ENCODE measurements at regions not wholly inside any gene's neighbourhood (a gene's known extent, or its start where the extent isn't known, plus 50 kb on each side); places are given as distances from the start of the nearest gene placed in this dataset.

DNA sequence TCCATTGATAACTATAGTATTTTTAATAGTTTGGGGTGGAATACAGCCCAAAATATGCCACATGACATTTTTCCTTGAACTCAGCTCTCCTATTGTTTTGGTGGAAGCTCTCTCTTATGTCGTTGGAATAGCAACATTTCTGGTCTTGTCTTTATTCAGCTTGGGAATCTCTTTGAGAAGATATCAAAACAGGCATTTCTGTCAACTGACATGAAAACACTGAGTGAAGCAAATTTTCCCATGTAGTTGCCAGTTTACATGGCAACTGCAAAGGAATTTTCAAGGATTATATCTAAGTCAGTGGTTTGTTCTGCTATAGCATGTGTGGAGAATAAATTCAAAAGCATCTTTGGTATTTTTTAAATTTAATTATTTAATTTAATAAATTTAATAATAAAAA lies 863.5 kb upstream of the CDH8 start:
- no peak overlapping the region for H3K4me3 ChIP-seq (ENCODE audit: low read depth, low read length)
- no peak for DNase-seq (ENCODE audit: low read depth)
- TF ChIP-seq, protein P1, sequence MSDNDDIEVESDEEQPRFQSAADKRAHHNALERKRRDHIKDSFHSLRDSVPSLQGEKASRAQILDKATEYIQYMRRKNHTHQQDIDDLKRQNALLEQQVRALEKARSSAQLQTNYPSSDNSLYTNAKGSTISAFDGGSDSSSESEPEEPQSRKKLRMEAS (IDR thresholded peaks at IDR 0.05; ENCODE audit: low read depth, low read length), result no peak
- TF ChIP-seq POLR2A (IDR thresholded peaks at IDR 0.05; ENCODE audit: extremely low read depth, insufficient read length), result no peak
- TF ChIP-seq MYC (IDR thresholded peaks at IDR 0.05; ENCODE audit: low read depth, low read length), result no peak
- TF ChIP-seq, protein P2, sequence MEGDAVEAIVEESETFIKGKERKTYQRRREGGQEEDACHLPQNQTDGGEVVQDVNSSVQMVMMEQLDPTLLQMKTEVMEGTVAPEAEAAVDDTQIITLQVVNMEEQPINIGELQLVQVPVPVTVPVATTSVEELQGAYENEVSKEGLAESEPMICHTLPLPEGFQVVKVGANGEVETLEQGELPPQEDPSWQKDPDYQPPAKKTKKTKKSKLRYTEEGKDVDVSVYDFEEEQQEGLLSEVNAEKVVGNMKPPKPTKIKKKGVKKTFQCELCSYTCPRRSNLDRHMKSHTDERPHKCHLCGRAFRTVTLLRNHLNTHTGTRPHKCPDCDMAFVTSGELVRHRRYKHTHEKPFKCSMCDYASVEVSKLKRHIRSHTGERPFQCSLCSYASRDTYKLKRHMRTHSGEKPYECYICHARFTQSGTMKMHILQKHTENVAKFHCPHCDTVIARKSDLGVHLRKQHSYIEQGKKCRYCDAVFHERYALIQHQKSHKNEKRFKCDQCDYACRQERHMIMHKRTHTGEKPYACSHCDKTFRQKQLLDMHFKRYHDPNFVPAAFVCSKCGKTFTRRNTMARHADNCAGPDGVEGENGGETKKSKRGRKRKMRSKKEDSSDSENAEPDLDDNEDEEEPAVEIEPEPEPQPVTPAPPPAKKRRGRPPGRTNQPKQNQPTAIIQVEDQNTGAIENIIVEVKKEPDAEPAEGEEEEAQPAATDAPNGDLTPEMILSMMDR (IDR thresholded peaks at IDR 0.05; ENCODE audit: low read depth, low read length), result no peak

DNA sequence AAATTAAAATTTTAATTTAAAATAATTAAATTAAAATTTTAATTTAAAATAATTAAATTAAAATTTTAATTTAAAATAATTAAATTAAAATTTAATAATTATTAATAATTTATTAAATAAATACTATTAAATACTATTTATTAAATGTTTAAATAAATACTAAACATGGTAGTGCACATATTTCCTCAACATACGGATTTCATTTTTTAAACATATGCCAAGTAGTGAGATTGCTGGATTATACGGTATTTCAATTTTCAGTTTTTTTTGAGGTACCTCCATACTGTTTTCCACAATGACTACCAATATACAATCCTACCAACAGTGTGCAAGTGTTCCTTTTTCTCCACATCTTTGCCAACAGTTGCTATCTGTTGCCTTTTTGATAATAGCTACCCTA lies 852.9 kb upstream of the CDH8 start:
- TF ChIP-seq, protein P2 (IDR thresholded peaks at IDR 0.05; ENCODE audit: low read depth, low read length), result no peak
- TF ChIP-seq, protein P1 (IDR thresholded peaks at IDR 0.05; ENCODE audit: low read depth, low read length), result no peak
- TF ChIP-seq POLR2A (IDR thresholded peaks at IDR 0.05; ENCODE audit: extremely low read depth, insufficient read length) (no peak), MYC (IDR thresholded peaks at IDR 0.05; ENCODE audit: low read depth, low read length) (no peak)
- DNase-seq (ENCODE audit: low read depth), result no peak
- H3K4me3 ChIP-seq (ENCODE audit: low read depth, low read length), result no peak overlapping the region

DNA sequence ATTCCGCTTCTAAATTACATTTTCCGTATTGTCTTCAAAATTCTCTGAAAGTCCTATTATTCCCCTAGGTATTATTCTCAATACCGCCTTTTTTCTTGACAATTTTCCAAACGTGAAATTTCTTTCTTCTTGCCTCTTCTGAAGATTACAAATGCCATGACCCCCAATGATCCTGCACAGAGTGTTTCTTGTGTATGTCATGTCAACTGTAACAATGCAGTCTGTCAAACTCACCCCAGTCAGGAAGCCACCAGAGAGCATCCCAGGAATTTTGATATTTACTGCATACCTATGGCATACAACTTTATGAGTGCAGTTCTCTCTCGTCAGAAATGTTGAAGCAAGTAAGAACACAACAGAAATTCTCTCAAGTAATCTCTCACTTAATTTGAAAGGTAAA lies 847.3 kb upstream of the CDH8 start:
- no peak overlapping the region for H3K4me3 ChIP-seq (ENCODE audit: low read depth, low read length)

DNA sequence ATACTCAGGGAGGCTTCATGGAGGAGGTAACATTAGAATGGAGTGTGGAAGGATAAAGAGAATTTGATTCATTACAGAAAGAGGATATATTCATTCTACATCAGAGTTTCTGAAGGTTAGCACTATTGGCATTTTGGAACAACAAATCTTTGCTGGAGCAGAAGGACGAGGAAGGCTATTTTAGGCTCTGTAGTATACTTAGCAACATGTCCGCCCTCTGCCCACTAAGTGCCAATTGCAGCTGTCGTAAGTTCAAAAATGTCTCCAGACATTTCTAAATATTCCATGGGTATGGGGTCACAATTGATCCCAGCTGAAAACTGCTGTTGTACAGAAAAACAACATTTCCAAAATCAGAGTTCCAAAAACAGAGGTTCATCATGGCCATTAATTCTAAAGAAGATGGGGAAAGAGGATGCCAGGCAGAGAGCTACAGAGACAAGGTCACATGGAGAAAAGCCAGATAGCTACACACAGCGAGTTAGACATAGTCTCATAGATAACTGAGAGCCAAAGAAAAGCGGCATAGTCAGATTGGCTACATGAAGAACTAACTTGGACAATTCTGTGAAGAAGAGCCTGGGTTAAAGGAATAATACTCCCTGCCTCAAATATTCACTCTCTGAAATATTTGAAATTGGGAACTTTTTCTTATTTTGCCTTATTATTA lies 846.4 kb upstream of the CDH8 start:
- no peak for DNase-seq (ENCODE audit: low read depth)
- TF ChIP-seq POLR2A (IDR thresholded peaks at IDR 0.05; ENCODE audit: extremely low read depth, insufficient read length), result no peak
- TF ChIP-seq MYC (IDR thresholded peaks at IDR 0.05; ENCODE audit: low read depth, low read length), result no peak
- TF ChIP-seq, protein P2 (IDR thresholded peaks at IDR 0.05; ENCODE audit: low read depth, low read length), result no peak
- TF ChIP-seq, protein P1 (IDR thresholded peaks at IDR 0.05; ENCODE audit: low read depth, low read length), result no peak
- H3K4me3 ChIP-seq (ENCODE audit: low read depth, low read length), result no peak overlapping the region

More for the DNA sequence above, 847.3 kb upstream of the CDH8 start:
- DNase-seq (ENCODE audit: low read depth), result no peak
- TF ChIP-seq, protein P2 (IDR thresholded peaks at IDR 0.05; ENCODE audit: low read depth, low read length), result no peak
- TF ChIP-seq MYC (IDR thresholded peaks at IDR 0.05; ENCODE audit: low read depth, low read length), result no peak
- TF ChIP-seq, protein P1 (IDR thresholded peaks at IDR 0.05; ENCODE audit: low read depth, low read length), result no peak

DNA sequence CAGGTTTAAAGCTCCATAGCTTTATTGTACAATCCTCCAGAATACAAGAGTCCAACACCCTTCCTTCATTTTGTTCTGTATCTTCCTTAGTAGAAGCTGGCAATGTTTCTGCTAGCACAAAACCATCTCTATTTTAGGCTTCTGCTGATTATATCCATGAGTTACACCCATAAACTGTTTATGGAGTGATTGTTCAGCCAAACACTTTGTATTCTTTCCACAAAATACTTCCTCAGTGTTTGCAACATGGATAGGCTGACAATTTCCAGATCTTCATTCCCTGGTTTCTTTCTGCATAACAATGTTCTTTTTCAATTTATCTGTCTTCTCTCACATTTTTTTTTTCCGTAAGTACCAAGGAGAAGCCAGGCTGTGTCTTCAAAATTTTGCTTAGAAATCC lies 839.9 kb upstream of the CDH8 start:
- DNase-seq (ENCODE audit: low read depth), result no peak
- H3K4me3 ChIP-seq (ENCODE audit: low read depth, low read length), result no peak overlapping the region
- TF ChIP-seq MYC (IDR thresholded peaks at IDR 0.05; ENCODE audit: low read depth, low read length), result no peak
- TF ChIP-seq, protein P1 (IDR thresholded peaks at IDR 0.05; ENCODE audit: low read depth, low read length), result no peak
- TF ChIP-seq, protein P2 (IDR thresholded peaks at IDR 0.05; ENCODE audit: low read depth, low read length), result no peak
- TF ChIP-seq POLR2A (IDR thresholded peaks at IDR 0.05; ENCODE audit: extremely low read depth, insufficient read length), result no peak
